GM12892 (cell line): ENCODE measurements at regions not wholly inside any gene's neighbourhood (a gene's known extent, or its start where the extent isn't known, plus 50 kb on each side); places are given as distances from the start of the nearest gene placed in this dataset.

ENCODE experiments used
- DNase-seq: peaks from one replicate; pipeline ENCODE4 v3.0.0; 2011; ENCODE audit not compliant: insufficient read length
- FAIRE-seq: peaks from 2 replicates; lab custom pipeline; 2011; peaks lifted over from hg19 to GRCh38; lab: Jason Lieb, UNC
- POLR2A ChIP-seq: IDR thresholded peaks from 2 replicates; pipeline ENCODE4 v1.6.1; 2011; ENCODE audit warnings: low read depth, low read length, control low read depth
- POLR2AphosphoS5 ChIP-seq: IDR thresholded peaks from 2 replicates; pipeline ENCODE4 v1.6.1; 2011; ENCODE audit warnings: low read depth, low read length, control low read depth
- TAF1 ChIP-seq: IDR thresholded peaks from 2 replicates; pipeline ENCODE4 v1.6.1; 2011; ENCODE audit warnings: low read depth, mild to moderate bottlenecking, control low read depth, low read length, borderline replicate concordance

DNA sequence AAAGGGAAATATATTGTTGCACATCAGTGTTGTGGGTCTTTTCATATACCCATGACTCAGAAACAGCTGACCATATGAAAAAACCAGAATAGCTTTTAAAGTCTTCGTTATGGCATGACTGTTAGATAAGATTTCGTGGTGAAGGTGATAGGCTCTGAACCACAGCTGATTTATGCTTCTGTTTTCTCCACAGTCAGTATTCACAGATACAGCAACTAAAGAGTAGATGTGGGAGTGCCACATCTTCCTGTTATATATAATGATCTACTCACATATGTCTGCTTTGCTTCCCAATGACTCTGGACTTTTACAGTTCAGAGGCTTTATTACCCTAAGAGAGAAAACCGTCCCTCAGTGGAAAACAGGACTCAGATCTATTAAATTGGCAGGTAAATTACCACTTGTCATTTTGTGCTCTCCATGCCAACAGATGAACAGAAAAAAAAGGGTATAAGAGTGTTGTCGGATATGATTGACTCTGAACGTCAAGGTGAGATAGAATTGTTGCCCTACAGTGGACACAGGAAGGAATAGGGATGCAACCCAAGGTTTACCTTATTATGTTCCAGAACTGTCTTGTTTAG lies 1037.1 kb downstream of the GALC start:
- TF ChIP-seq POLR2AphosphoS5 (no peak), TAF1 (no peak), POLR2A (no peak)
- DNase-seq (no peak), FAIRE-seq (no peak)

DNA sequence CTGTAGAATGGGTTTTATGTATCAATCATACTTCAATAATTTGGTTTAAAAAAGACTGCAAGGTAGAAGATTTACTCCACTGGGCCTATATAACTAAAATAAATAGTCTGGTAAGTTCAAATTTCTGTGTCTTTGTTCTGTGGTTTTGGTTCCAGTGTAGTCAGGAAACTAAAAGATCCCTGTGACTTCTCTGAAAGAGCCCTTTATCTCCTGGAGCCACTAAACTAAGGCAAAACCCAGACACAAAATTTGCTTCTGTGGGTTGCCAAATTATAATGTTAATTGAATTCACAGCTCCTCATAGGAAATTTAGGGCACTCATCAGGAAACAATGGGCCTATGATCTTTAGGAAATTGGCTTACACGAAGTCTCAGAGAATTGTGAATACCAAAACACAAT lies 1038.4 kb downstream of the GALC start:
- no peak for TF ChIP-seq POLR2A
- no peak for TF ChIP-seq POLR2AphosphoS5
- DNase-seq (no peak), FAIRE-seq (no peak)

DNA sequence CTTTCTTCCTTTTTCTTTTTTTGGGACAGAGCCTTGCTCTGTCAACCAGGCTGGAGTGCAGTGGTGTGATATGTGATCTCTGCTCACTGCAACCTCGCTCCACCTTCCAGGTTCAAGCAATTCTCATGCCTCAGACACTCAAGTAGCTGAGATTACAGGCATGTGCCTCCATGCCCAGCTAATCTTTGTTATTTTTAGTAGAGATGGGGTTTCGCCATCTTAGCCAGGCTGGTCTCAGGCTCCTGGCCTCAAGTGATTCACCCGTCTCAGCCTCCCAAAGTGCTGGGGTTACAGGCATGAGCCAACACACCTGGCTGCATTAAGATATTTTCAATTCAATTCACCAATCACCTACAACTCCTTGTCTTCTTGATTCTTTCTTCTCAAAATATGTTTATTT lies 1046.5 kb downstream of the GALC start:
- no peak for FAIRE-seq

DNA sequence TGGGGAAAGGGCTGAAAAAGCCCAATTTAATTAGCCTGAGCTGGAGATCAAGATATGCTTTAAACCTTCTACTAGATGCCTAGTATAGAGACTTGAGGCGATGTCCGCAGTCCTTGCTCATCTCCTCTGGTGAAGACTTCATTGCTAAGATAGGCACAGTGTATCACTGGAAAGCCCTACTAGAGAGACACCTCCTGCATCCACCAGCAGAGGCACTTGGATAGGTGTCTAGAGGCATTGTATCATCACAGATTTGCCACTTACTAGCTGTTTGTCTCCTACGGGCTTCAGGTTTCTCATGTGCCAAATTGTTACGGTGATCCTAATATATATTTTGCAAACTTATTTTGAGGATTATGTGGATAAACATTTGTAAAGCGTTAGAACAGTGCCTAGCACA lies 1048.5 kb downstream of the GALC start:
- no peak for DNase-seq
- no peak for FAIRE-seq
- TF ChIP-seq POLR2A, result no peak
- no peak for TF ChIP-seq POLR2AphosphoS5

More for the DNA sequence above, 1046.5 kb downstream of the GALC start:
- TF ChIP-seq POLR2A (no peak), TAF1 (no peak), POLR2AphosphoS5 (no peak)
- DNase-seq, result no peak

DNA sequence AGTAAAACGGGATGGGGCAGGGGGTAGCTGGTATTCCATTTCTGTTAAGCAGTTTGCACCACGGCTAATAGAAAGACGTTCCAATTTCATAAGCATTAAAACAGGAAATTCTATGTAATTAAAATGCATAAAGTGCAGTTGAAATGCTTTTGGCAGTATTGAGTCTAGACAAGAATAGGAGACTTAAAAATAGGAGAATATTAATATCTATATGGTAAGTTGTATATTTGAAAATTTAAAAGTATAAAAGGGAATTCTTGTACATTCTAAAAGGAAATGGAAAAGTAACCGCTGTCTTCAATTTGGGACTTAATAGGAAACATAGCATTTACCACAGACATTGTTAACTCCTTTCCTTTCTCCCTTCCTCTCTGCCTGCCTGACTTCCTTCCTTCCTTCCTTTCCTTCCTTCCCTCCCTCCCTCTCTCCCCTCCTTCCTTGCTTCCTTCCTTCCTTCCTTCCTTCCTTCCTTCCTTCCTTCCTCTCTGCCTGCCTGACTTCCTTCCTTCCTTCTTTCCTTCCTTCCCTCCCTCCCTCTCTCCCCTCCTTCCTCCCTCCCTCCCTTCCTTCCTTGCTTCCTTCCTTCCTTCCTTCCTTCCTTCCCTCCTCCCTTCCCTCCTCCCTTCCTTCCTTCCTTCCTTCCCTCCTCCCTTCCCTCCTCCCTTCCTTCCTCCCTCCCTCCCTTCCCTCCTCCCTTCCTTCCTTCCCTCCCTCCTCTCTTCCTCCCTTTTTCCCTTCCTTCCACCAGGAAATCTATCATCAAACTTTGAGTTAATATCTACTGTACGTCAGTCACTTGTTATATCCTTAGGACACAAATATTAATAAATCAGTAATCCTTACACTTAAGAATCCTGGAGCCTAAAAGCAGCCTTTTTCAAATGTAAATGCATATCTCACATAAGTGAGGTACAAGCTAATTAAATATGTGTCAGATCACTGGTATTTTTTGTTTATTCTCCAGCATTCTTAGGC lies 1049.3 kb downstream of the GALC start:
- DNase-seq, result no peak
- no peak for FAIRE-seq
- TF ChIP-seq POLR2AphosphoS5, result no peak
- no peak for TF ChIP-seq TAF1
- no peak for TF ChIP-seq POLR2A

DNA sequence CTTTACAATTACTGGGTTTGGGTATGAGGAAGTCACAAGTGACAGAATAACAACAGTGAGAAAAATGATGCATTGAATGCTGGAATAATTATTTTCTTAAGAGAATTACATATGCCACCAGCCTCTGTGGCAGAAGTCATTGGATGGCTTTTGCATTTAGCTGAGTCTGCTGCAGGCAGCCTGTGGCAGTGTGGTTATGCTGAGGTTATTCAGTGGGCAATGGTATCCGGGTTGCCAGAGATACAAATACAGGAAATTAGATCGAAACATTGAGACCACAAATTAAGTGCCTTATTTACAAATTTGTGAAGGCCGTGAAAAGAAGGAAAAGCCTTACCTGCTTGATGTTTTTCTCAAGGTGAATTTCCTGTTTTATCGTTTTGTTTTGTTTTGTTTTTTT lies 1050.0 kb downstream of the GALC start:
- TF ChIP-seq TAF1 (no peak), POLR2A (no peak), POLR2AphosphoS5 (no peak)
- FAIRE-seq, result no peak
- DNase-seq, result no peak

DNA sequence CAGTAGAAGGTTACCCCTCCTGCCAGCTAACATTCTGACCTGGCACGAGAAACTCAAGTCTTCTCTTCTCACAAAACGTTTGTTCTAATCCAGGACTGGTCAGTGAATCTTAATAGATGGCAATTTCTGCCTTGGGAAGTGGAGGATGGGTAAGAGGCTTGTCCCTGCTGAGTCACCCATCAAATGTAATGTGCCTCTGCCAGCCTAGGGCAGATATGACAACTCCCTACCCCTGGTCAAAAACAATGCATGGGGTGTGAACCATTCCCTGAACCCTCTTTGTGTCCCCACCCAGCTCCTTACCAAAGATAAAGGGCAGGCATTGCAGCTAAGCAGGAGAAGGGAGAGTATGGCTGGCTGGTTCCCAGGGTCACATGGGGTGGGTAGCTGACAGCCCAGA lies 1052.9 kb downstream of the GALC start:
- FAIRE-seq (no peak), DNase-seq (no peak)
- TF ChIP-seq POLR2AphosphoS5 (no peak), TAF1 (no peak), POLR2A (no peak)

DNA sequence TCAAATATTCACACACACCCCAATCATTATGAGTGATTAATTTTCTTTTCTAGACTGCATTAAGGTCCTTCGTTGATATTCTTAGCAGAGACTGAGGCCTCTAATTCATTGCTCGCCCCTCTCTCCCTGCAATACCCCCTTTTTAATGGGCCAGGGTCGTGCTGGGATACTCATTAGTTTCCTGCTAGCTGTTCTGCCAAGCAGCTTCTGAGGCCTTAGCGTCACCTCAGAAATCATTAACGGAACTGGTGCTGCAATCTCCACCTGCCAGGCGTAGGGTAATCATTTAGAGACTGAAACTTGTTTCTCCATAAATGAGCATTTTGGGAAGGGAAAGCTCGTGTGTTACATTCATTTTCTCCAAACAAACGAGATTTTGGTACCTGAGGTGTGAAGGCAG lies 1054.7 kb downstream of the GALC start:
- no peak for FAIRE-seq
- no peak for DNase-seq
- no peak for TF ChIP-seq POLR2AphosphoS5
- TF ChIP-seq TAF1, result no peak
- TF ChIP-seq POLR2A, result no peak

DNA sequence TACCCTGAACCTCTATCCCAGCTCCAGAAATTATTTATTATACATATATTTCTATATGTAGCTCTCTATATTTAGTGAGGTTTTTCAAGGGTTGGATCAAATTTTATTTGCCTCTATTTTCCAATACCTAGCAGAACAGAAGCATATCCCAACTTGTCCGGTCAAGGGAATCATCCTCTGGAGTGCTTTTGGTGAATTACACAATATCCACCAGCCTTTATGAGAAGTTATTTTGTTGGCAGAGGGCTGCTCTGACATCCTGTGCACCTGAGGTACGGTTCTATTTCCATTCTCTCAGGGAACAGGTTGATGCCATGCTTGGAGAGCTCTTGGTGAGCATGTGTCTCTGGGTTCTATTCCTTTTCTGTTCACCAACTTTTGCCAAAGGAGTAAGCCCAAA lies 1056.4 kb downstream of the GALC start:
- DNase-seq, result no peak
- no peak for FAIRE-seq
- TF ChIP-seq TAF1, result no peak
- TF ChIP-seq POLR2AphosphoS5, result no peak
- TF ChIP-seq POLR2A, result no peak

DNA sequence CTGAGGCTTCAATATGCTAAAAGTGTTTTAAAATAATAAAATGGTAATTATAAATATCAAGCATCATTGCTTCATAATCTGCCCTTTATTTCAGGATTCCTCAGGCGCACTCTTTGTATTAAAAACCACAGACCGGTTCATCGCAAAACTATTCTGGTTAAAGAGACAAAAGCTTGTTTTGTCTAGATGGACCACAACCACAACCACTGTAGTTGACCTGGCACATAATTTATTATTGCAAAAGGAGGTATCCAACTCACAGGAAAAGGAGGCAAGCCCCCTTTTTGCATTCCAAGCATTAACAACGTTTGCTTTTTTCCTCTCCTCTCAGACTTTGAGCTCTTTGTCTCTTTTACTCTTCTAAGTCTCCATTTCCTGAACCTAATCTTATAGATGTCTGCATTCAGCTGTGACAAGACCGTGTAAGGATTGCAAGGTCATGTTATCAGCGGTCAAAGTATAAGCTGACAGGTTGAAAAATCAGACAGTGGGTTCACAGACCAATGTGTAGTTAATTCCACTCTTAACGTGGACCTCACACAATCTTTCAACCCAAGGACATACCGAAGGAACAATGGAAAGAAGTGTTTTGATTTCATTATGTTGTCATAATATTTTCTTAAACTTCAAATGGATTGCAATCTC lies 1057.6 kb downstream of the GALC start:
- FAIRE-seq, result no peak
- no peak for DNase-seq
- TF ChIP-seq POLR2AphosphoS5, result no peak
- TF ChIP-seq TAF1, result no peak
- TF ChIP-seq POLR2A, result no peak

DNA sequence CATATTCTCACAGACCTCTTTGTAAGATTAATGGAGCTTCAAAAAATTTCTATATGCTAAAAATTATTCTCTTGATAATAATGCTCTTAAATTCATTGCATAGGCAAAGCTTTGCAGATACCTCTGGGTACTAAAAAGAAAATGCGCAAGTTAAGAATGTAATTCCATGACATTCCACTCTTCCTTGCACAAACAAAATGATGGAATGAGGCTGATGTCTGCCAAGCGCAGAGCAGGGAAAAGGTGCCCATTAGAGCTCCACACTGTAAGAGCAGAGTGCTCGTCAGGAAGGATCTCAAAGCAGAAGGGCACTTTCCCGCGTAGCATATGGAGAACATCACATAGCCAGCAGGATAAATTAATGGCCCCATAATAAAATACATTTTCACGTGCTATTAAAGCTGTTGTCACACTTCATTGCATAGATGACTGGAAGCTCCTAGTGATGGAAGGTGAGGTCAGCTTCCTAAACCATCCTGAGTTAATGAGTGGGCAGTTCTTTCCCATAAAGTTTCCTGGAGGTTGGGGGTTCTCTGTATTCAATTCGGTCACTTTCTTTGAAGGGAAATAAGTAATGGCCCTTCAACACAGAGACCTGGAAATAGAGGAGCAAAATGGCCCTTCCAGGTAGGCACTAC lies 1058.9 kb downstream of the GALC start:
- no peak for FAIRE-seq
- no peak for DNase-seq
- TF ChIP-seq POLR2AphosphoS5, result no peak
- no peak for TF ChIP-seq TAF1
- no peak for TF ChIP-seq POLR2A

DNA sequence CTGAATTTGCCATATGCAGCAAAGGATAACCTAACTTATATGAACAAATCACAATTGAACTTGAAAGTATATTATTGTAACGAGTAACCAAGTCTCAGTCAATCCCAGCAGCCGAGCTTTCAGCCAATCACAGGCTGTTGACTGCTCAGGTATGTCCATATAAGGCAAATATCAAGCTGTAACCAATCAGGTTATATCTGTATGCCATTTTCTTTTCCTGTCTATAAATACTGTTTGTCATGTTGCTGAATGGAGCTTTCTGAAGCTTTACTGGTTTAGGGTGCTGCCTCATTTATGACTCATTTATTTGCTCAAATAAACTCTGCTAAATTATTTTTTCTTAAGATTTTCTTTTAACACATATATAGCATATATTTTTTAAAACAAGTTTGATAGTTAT lies 1059.5 kb downstream of the GALC start:
- DNase-seq, result no peak
- no peak for FAIRE-seq
- TF ChIP-seq POLR2AphosphoS5, result no peak
- TF ChIP-seq POLR2A, result no peak
- no peak for TF ChIP-seq TAF1
